ENCODE measurements at regions not wholly inside any gene's neighbourhood (a gene's known extent, or its start where the extent isn't known, plus 50 kb on each side); places are given as distances from the start of the nearest gene placed in this dataset.

GRCh38 chr9:135268031-135268430 lies 180.6 kb downstream of the OLFM1 start:
- Mint-ChIP-seq H3K27me3 (ENCODE audit: low read depth) (peaks cover 39% of the 10 kb centered on the region), H3K9me3 (ENCODE audit: low read depth) (no peaks in the 10 kb centered on the region), H3K27ac (ENCODE audit: unreplicated experiment) (no peak overlapping the region), H3K4me3 (ENCODE audit: unreplicated experiment) (no peak overlapping the region), H3K4me1 (ENCODE audit: low read depth) (no peaks in the 10 kb centered on the region), H3K36me3 (ENCODE audit: low read depth) (no peaks in the 10 kb centered on the region)
- no peak for TF ChIP-seq CTCF (IDR thresholded peaks at IDR 0.05)
- DNase-seq (ENCODE audit: low spot score): no peak

GRCh38 chr9:135268981-135269380 lies 181.5 kb downstream of the OLFM1 start:
- DNase-seq (ENCODE audit: low spot score): no peak
- Mint-ChIP-seq H3K9me3 (ENCODE audit: low read depth) (no peaks in the 10 kb centered on the region), H3K27me3 (ENCODE audit: low read depth) (peaks cover 40% of the 10 kb centered on the region)

GRCh38 chr9:135269912-135270830 lies 182.7 kb downstream of the OLFM1 start:
- Mint-ChIP-seq H3K36me3 (ENCODE audit: low read depth) (no peaks in the 10 kb centered on the region), H3K4me3 (ENCODE audit: unreplicated experiment) (no peak overlapping the region), H3K4me1 (ENCODE audit: low read depth) (no peaks in the 10 kb centered on the region), H3K27ac (ENCODE audit: unreplicated experiment) (no peak overlapping the region), H3K27me3 (ENCODE audit: low read depth) (peaks cover 42% of the 10 kb centered on the region), H3K9me3 (ENCODE audit: low read depth) (no peaks in the 10 kb centered on the region)
- no peak for DNase-seq (ENCODE audit: low spot score)
- TF ChIP-seq CTCF (IDR thresholded peaks at IDR 0.05): no peak

More at GRCh38 chr9:135268981-135269380, 181.5 kb downstream of the OLFM1 start:
- no peak for TF ChIP-seq CTCF (IDR thresholded peaks at IDR 0.05)
- H3K4me3 Mint-ChIP-seq (ENCODE audit: unreplicated experiment): no peak overlapping the region
- no peaks in the 10 kb centered on the region for H3K4me1 Mint-ChIP-seq (ENCODE audit: low read depth)
- H3K36me3 Mint-ChIP-seq (ENCODE audit: low read depth): no peaks in the 10 kb centered on the region
- H3K27ac Mint-ChIP-seq (ENCODE audit: unreplicated experiment): no peak overlapping the region

- Mint-ChIP-seq H3K27me3 (ENCODE audit: low read depth) (peaks cover 39% of the 10 kb centered on the region), H3K4me3 (ENCODE audit: unreplicated experiment) (no peak overlapping the region), H3K9me3 (ENCODE audit: low read depth) (no peaks in the 10 kb centered on the region), H3K27ac (ENCODE audit: unreplicated experiment) (no peak overlapping the region), H3K36me3 (ENCODE audit: low read depth) (no peaks in the 10 kb centered on the region), H3K4me1 (ENCODE audit: low read depth) (no peaks in the 10 kb centered on the region)
- no peak for DNase-seq (ENCODE audit: low spot score)
- no peak for TF ChIP-seq CTCF (IDR thresholded peaks at IDR 0.05)
Observed at GRCh38 chr9:135271425-135271824, 184.0 kb downstream of the OLFM1 start.

- Mint-ChIP-seq H3K27me3 (ENCODE audit: low read depth) (peaks cover 39% of the 10 kb centered on the region), H3K4me3 (ENCODE audit: unreplicated experiment) (no peak overlapping the region), H3K4me1 (ENCODE audit: low read depth) (no peaks in the 10 kb centered on the region), H3K9me3 (ENCODE audit: low read depth) (no peaks in the 10 kb centered on the region), H3K27ac (ENCODE audit: unreplicated experiment) (no peak overlapping the region), H3K36me3 (ENCODE audit: low read depth) (no peaks in the 10 kb centered on the region)
- TF ChIP-seq CTCF (IDR thresholded peaks at IDR 0.05): no peak
- no peak for DNase-seq (ENCODE audit: low spot score)
Observed at GRCh38 chr9:135272608-135273007, 185.1 kb downstream of the OLFM1 start.
